ENCODE measurements at regions not wholly inside any gene's neighbourhood (a gene's known extent, or its start where the extent isn't known, plus 50 kb on each side); places are given as distances from the start of the nearest gene placed in this dataset.
"Not testable (repeated sequence)": the region's sequence is repeated elsewhere in the genome, so short reads cannot be mapped to it uniquely, and the experiment has no call there.

GRCh38 chr6:37562926-37563288 lies 63.2 kb upstream of the CCDC167 start:
- TF ChIP-seq POLR2A, POLR2AphosphoS5 (IDR thresholded peaks at IDR 0.05): not testable (repeated sequence)
- TF ChIP-seq, protein P1, sequence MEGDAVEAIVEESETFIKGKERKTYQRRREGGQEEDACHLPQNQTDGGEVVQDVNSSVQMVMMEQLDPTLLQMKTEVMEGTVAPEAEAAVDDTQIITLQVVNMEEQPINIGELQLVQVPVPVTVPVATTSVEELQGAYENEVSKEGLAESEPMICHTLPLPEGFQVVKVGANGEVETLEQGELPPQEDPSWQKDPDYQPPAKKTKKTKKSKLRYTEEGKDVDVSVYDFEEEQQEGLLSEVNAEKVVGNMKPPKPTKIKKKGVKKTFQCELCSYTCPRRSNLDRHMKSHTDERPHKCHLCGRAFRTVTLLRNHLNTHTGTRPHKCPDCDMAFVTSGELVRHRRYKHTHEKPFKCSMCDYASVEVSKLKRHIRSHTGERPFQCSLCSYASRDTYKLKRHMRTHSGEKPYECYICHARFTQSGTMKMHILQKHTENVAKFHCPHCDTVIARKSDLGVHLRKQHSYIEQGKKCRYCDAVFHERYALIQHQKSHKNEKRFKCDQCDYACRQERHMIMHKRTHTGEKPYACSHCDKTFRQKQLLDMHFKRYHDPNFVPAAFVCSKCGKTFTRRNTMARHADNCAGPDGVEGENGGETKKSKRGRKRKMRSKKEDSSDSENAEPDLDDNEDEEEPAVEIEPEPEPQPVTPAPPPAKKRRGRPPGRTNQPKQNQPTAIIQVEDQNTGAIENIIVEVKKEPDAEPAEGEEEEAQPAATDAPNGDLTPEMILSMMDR (IDR thresholded peaks at IDR 0.05), result not testable (repeated sequence)
